IMR-90 (cell line): ENCODE measurements at regions not wholly inside any gene's neighbourhood (a gene's known extent, or its start where the extent isn't known, plus 50 kb on each side); places are given as distances from the start of the nearest gene placed in this dataset.
"Not testable (repeated sequence)": the region's sequence is repeated elsewhere in the genome, so short reads cannot be mapped to it uniquely, and the experiment has no call there.

Experiments used
- ATAC-seq: fragments of 200-7000 bp; cut with Tn5 transposase; 2 replicates; pipeline ENCODE4 v1.9.1; 2020; ENCODE audit warnings: low read depth, mild to moderate bottlenecking, moderate library complexity
- BruUV-seq: library from RNA; stranded (reverse); fragments of 400-500 nt; replicated peaks from 2 replicates; lab custom pipeline; 2021; lab: Mats Ljungman, UMichigan
- CTCF ChIA-PET: fragments of 300-600 bp; formaldehyde crosslinking; extraction: SDS; loops from one replicate; lab custom pipeline; 2021; ENCODE audit warnings: antibody characterized with exemption; lab: Yijun Ruan, JAX
- POLR2A ChIA-PET: fragments of 300-600 bp; sonication (Branson Sonifier 250); formaldehyde crosslinking; loops from one replicate; lab custom pipeline; 2022; ENCODE audit warnings: antibody characterized with exemption; ENCODE audit not compliant: unreplicated experiment; lab: Charles Lee
- DNase-seq: peaks from one replicate; pipeline ENCODE4 v3.0.0; 2013
- H2AFZ ChIP-seq: replicated peaks from 2 replicates; pipeline ENCODE3; 2013; ENCODE audit warnings: low read length, mild to moderate bottlenecking; ENCODE audit not compliant: poor library complexity
- H2AK5ac ChIP-seq: 2 replicates; pipeline ENCODE4 v1.6.1; 2013; ENCODE audit warnings: low read depth, low read length, inconsistent platforms
- H2AK9ac ChIP-seq: replicated peaks from 2 replicates; pipeline ENCODE3; 2013; ENCODE audit warnings: mild to moderate bottlenecking, low read depth, low read length, moderate library complexity; ENCODE audit not compliant: poor library complexity
- H2BK120ac ChIP-seq: 2 replicates; pipeline ENCODE4 v1.6.1; 2013; ENCODE audit warnings: low read depth, low read length, inconsistent platforms
- H2BK15ac ChIP-seq: 3 replicates; pipeline ENCODE4 v1.6.1; 2013; ENCODE audit warnings: low read depth, low read length, inconsistent platforms
- H2BK20ac ChIP-seq: 2 replicates; pipeline ENCODE4 v1.6.1; 2013; ENCODE audit warnings: low read depth, mild to moderate bottlenecking, inconsistent platforms, low read length, moderate library complexity
- H2BK5ac ChIP-seq: 2 replicates; pipeline ENCODE4 v1.6.1; 2013; ENCODE audit warnings: mild to moderate bottlenecking, low read depth, low read length, inconsistent platforms; ENCODE audit not compliant: poor library complexity, severe bottlenecking
- H3K14ac ChIP-seq: replicated peaks from 2 replicates; pipeline ENCODE4 v1.6.1; 2013; ENCODE audit warnings: low read depth, low read length, inconsistent platforms
- H3K18ac ChIP-seq: 2 replicates; pipeline ENCODE4 v1.6.1; 2013; ENCODE audit warnings: low read depth, low read length, control low read depth
- H3K23ac ChIP-seq: 2 replicates; pipeline ENCODE4 v1.6.1; 2013; ENCODE audit warnings: low read depth, low read length, inconsistent platforms
- H3K27ac ChIP-seq: 2 replicates; pipeline ENCODE4 v1.5.1; 2013; ENCODE audit warnings: mild to moderate bottlenecking, control low read depth, low read length; ENCODE audit not compliant: insufficient read depth
- H3K27me3 ChIP-seq: 2 replicates; pipeline ENCODE4 v1.6.1; 2013; ENCODE audit warnings: low read length; ENCODE audit not compliant: control insufficient read depth, insufficient read depth
- H3K36me3 ChIP-seq: 2 replicates; pipeline ENCODE4 v1.6.1; 2013; ENCODE audit warnings: low read length, mixed read lengths; ENCODE audit not compliant: control insufficient read depth, insufficient read depth
- H3K4ac ChIP-seq: 2 replicates; pipeline ENCODE4 v1.6.1; 2013; ENCODE audit warnings: low read depth, low read length, inconsistent platforms
- H3K4me1 ChIP-seq: 2 replicates; pipeline ENCODE4 v1.6.1; 2013; ENCODE audit warnings: low read length, mixed read lengths; ENCODE audit not compliant: control insufficient read depth, insufficient read depth
- H3K4me2 ChIP-seq: 2 replicates; pipeline ENCODE4 v1.6.1; 2013; ENCODE audit warnings: low read depth, mild to moderate bottlenecking, control low read depth, low read length, moderate library complexity
- H3K4me3 ChIP-seq: 2 replicates; pipeline ENCODE4 v1.5.1; 2013; ENCODE audit warnings: low read depth, mild to moderate bottlenecking, control low read depth, low read length, moderate library complexity; ENCODE audit not compliant: insufficient read depth
- H3K56ac ChIP-seq: 2 replicates; pipeline ENCODE4 v1.6.1; 2013; ENCODE audit warnings: low read length, inconsistent platforms; ENCODE audit not compliant: insufficient read depth; ENCODE audit errors: extremely low read depth
- H3K79me1 ChIP-seq, 2 experiments: 2 replicates each; pipeline ENCODE4 v1.6.1; 2013; ENCODE audit warnings: low read length in 2 of 2, inconsistent platforms in 1 of 2, low read depth in 1 of 2
- H3K9ac ChIP-seq: 2 replicates; pipeline ENCODE4 v1.6.1; 2013; ENCODE audit warnings: low read depth, low read length, control low read depth
- H3K9me1 ChIP-seq: 2 replicates; pipeline ENCODE4 v1.6.1; 2013; ENCODE audit warnings: low read length, inconsistent platforms; ENCODE audit not compliant: insufficient read depth
- H3K9me3 ChIP-seq: 2 replicates; pipeline ENCODE4 v1.6.1; 2013; ENCODE audit warnings: low read length; ENCODE audit not compliant: control insufficient read depth, insufficient read depth
- H4K20me1 ChIP-seq: 2 replicates; pipeline ENCODE4 v1.6.1; 2013; ENCODE audit warnings: low read length, inconsistent platforms; ENCODE audit not compliant: insufficient read depth
- H4K5ac ChIP-seq: 2 replicates; pipeline ENCODE4 v1.6.1; 2013; ENCODE audit warnings: mild to moderate bottlenecking, low read depth, low read length, control low read depth
- H4K8ac ChIP-seq, 2 experiments: 2 replicates each; pipeline ENCODE4 v1.6.1; 2013; ENCODE audit warnings: low read depth in 2 of 2, low read length in 2 of 2, control low read depth in 1 of 2, inconsistent platforms in 1 of 2
- H4K91ac ChIP-seq: 2 replicates; pipeline ENCODE4 v1.6.1; 2013; ENCODE audit warnings: low read depth, low read length, inconsistent platforms; ENCODE audit not compliant: insufficient read depth
- WGBS, 2 experiments: methylation state at CpG; one replicate each; pipeline versions ENCODE4 v1.1.5 to v1.1.7; 2013; ENCODE audit warnings: missing lambda C conversion rate in 2 of 2; ENCODE audit not compliant: insufficient read length in 1 of 2; ENCODE audit errors: extremely low coverage in 2 of 2; 5-methylcytosine and 5-hydroxymethylcytosine counted together
- dilution Hi-C: fragments of 300-500 bp; cut with HindIII; formaldehyde crosslinking; loops from one replicate; pipeline ENCODE4 v1.14.3; 2018; ENCODE audit warnings: low sequenced_read_pairs; ENCODE audit not compliant: unreplicated experiment
- in situ Hi-C: fragments of 300-500 bp; cut with MboI; formaldehyde crosslinking; loops from 3 replicates; pipeline ENCODE4 v1.14.3; 2019; ENCODE audit warnings: low sequenced_read_pairs, inconsistent platforms, mixed read lengths
- intact Hi-C: fragments of 100-400 bp; cut with micrococcal nuclease; formaldehyde crosslinking; loops from 2 replicates; pipeline ENCODE4 v1.10.0; 2022

GRCh38 chr5:174498575-174498974 is 225.8 kb upstream of the MSX2 start:
- H3K27me3 ChIP-seq, H3K79me1 ChIP-seq, H2BK5ac ChIP-seq, H3K27ac ChIP-seq, H2AK9ac ChIP-seq, H3K18ac ChIP-seq, ATAC-seq, H3K56ac ChIP-seq, BruUV-seq, H2BK15ac ChIP-seq, H2BK20ac ChIP-seq, CTCF ChIA-PET, in situ Hi-C loops, H2AK5ac ChIP-seq, H3K4me2 ChIP-seq, H3K4ac ChIP-seq, H3K14ac ChIP-seq, H2AFZ ChIP-seq, H3K36me3 ChIP-seq, H4K20me1 ChIP-seq, H4K8ac ChIP-seq, H3K9me1 ChIP-seq, H3K4me1 ChIP-seq, H3K4me3 ChIP-seq, H2BK120ac ChIP-seq, DNase-seq, dilution Hi-C loops, H3K9me3 ChIP-seq, H4K91ac ChIP-seq, H3K9ac ChIP-seq, H4K5ac ChIP-seq, H3K23ac ChIP-seq, intact Hi-C loops, POLR2A ChIA-PET: not testable (repeated sequence)
- WGBS, 2 experiments, result 40% methylated on average over 1 of the region's 4 CpGs; no CpG with 5 or more reads in 1 of the 2 experiments
